H1 (cell line): ENCODE measurements at regions not wholly inside any gene's neighbourhood (a gene's known extent, or its start where the extent isn't known, plus 50 kb on each side); places are given as distances from the start of the nearest gene placed in this dataset.

Experiments used
- CTCF ChIA-PET: fragments of 300-600 bp; sonication (Branson Sonifier 250); formaldehyde crosslinking; loops from one replicate; lab custom pipeline; 2021; ENCODE audit not compliant: partially characterized antibody; lab: Charles Lee
- POLR2A ChIA-PET: fragments of 300-600 bp; sonication (Branson Sonifier 250); formaldehyde crosslinking; loops from one replicate; lab custom pipeline; 2021; ENCODE audit warnings: inconsistent platforms; ENCODE audit not compliant: partially characterized antibody; lab: Charles Lee
- DNase-seq, 2 experiments: peaks; one replicate each; pipeline versions ENCODE4 v3.0.0 to v3.0.0-alpha.2; 2010 to 2022; ENCODE audit warnings: low spot score in 2 of 2, low read depth in 1 of 2, mixed read lengths in 1 of 2
- FAIRE-seq: peaks from 2 replicates; lab custom pipeline; 2011; peaks lifted over from hg19 to GRCh38; lab: Jason Lieb, UNC
- H2AFZ ChIP-seq: 2 replicates; pipeline ENCODE4 v1.8.1; 2012; ENCODE audit warnings: low read length, inconsistent platforms
- H2AK5ac ChIP-seq: 2 replicates; pipeline ENCODE4 v1.6.1; 2013; ENCODE audit warnings: low read depth, low read length
- H2BK120ac ChIP-seq: replicated peaks from 2 replicates; pipeline ENCODE3; 2013; ENCODE audit warnings: low read depth, low read length, inconsistent platforms
- H2BK12ac ChIP-seq: 2 replicates; pipeline ENCODE4 v1.6.1; 2013; ENCODE audit warnings: low read depth, low read length
- H2BK15ac ChIP-seq: 2 replicates; pipeline ENCODE4 v1.6.1; 2013; ENCODE audit warnings: low read length
- H2BK20ac ChIP-seq: 2 replicates; pipeline ENCODE4 v1.6.1; 2013; ENCODE audit warnings: low read length
- H2BK5ac ChIP-seq: 2 replicates; pipeline ENCODE4 v1.6.1; 2013; ENCODE audit warnings: low read depth, low read length
- H3K14ac ChIP-seq: 2 replicates; pipeline ENCODE4 v1.6.1; 2013; ENCODE audit warnings: inconsistent platforms; ENCODE audit not compliant: insufficient read length
- H3K18ac ChIP-seq: 2 replicates; pipeline ENCODE4 v1.6.1; 2013; ENCODE audit warnings: low read length; ENCODE audit errors: extremely low read depth
- H3K23ac ChIP-seq: 2 replicates; pipeline ENCODE4 v1.6.1; 2013; ENCODE audit warnings: inconsistent platforms; ENCODE audit not compliant: insufficient read length
- H3K23me2 ChIP-seq: 2 replicates; pipeline ENCODE4 v1.6.1; 2013; ENCODE audit warnings: low read depth, low read length
- H3K27ac ChIP-seq: 2 replicates; pipeline ENCODE4 v1.6.1; 2011; ENCODE audit warnings: low read depth, low read length, inconsistent platforms
- H3K27me3 ChIP-seq, 4 experiments: replicated peaks in 1 of 4; 1 replicate in 1 of 4; 2 replicates in 3 of 4; pipeline versions ENCODE4 v1.6.1 to v1.8.1; 2011 to 2013; ENCODE audit warnings: low read length in 3 of 4, mild to moderate bottlenecking in 3 of 4, inconsistent platforms in 2 of 4, mixed read lengths in 2 of 4, moderate library complexity in 1 of 4; ENCODE audit not compliant: control insufficient read depth in 3 of 4, insufficient read depth in 3 of 4; ENCODE audit errors: extremely low read depth in 1 of 4
- H3K36me3 ChIP-seq, 4 experiments: 2 replicates each; pipeline versions ENCODE4 v1.6.1 to v1.8.1; 2011 to 2013; ENCODE audit warnings: mild to moderate bottlenecking in 4 of 4, low read length in 3 of 4, moderate library complexity in 2 of 4, control low read depth in 1 of 4, inconsistent platforms in 1 of 4; ENCODE audit not compliant: insufficient read depth in 4 of 4, control insufficient read depth in 2 of 4
- H3K4ac ChIP-seq: replicated peaks from 2 replicates; pipeline ENCODE3; 2013; ENCODE audit warnings: low read length, low read depth, mixed read lengths, inconsistent platforms; ENCODE audit not compliant: insufficient read length
- H3K4me1 ChIP-seq, 4 experiments: replicated peaks in 1 of 4; 1 replicate in 1 of 4; 2 replicates in 3 of 4; pipeline versions ENCODE4 v1.6.1 to v1.8.1; 2011 to 2013; ENCODE audit warnings: low read length in 3 of 4, inconsistent platforms in 2 of 4, mixed read lengths in 1 of 4; ENCODE audit not compliant: insufficient read depth in 4 of 4, control insufficient read depth in 3 of 4
- H3K4me2 ChIP-seq, 2 experiments: 2 replicates each; pipeline versions ENCODE4 v1.6.1 to v1.8.1; 2011 to 2013; ENCODE audit warnings: low read depth in 2 of 2, low read length in 2 of 2, control low read depth in 1 of 2, inconsistent platforms in 1 of 2, mild to moderate bottlenecking in 1 of 2; ENCODE audit not compliant: insufficient read depth in 1 of 2
- H3K4me3 ChIP-seq, 4 experiments: fragments of 200-600, 300-600 bp in 1 of 4; sonication (generic), shearing (Covaris generic), sonication (Bioruptor Twin) in 1 of 4; 2 replicates each; pipeline versions ENCODE4 v1.5.1 to v1.8.1; 2011 to 2016; ENCODE audit warnings: low read length in 4 of 4, low read depth in 3 of 4, control low read depth in 2 of 4, inconsistent platforms in 2 of 4, mild to moderate bottlenecking in 2 of 4, mixed read lengths in 1 of 4, moderate library complexity in 1 of 4; ENCODE audit not compliant: insufficient read depth in 2 of 4; ENCODE audit errors: extremely low read depth in 1 of 4
- H3K56ac ChIP-seq: replicated peaks from 2 replicates; pipeline ENCODE3; 2013; ENCODE audit warnings: low read depth, mild to moderate bottlenecking, mixed read lengths, low read length, inconsistent platforms; ENCODE audit not compliant: insufficient read length
- H3K79me1 ChIP-seq: 2 replicates; pipeline ENCODE4 v1.6.1; 2013; ENCODE audit warnings: low read depth, low read length, control low read depth
- H3K79me2 ChIP-seq, 2 experiments: 2 replicates each; pipeline versions ENCODE4 v1.6.1 to v1.8.1; 2012 to 2013; ENCODE audit warnings: low read length in 2 of 2, mild to moderate bottlenecking in 2 of 2, inconsistent platforms in 1 of 2; ENCODE audit not compliant: insufficient read depth in 2 of 2, control insufficient read depth in 1 of 2
- H3K9ac ChIP-seq, 4 experiments: replicated peaks in 1 of 4; 1 replicate in 1 of 4; 2 replicates in 3 of 4; pipeline versions ENCODE4 v1.6.1 to v1.8.1; 2011 to 2013; ENCODE audit warnings: low read depth in 3 of 4, low read length in 3 of 4, control low read depth in 2 of 4, mild to moderate bottlenecking in 2 of 4, moderate library complexity in 2 of 4, inconsistent platforms in 1 of 4; ENCODE audit errors: extremely low read depth in 1 of 4
- H3K9me3 ChIP-seq, 2 experiments: 2 replicates each; pipeline versions ENCODE4 v1.6.1 to v1.8.1; 2012 to 2013; ENCODE audit warnings: mild to moderate bottlenecking in 2 of 2, moderate library complexity in 2 of 2, control low read depth in 1 of 2, inconsistent platforms in 1 of 2, low read depth in 1 of 2, low read length in 1 of 2, mixed read lengths in 1 of 2; ENCODE audit not compliant: insufficient read depth in 2 of 2
- H4K20me1 ChIP-seq, 2 experiments: replicated peaks in 1 of 2; 2 replicates each; pipeline versions ENCODE3 to v1.8.1; 2011 to 2013; ENCODE audit warnings: inconsistent platforms in 2 of 2, low read length in 2 of 2, mild to moderate bottlenecking in 1 of 2; ENCODE audit not compliant: insufficient read depth in 2 of 2, control insufficient read depth in 1 of 2
- H4K5ac ChIP-seq: 2 replicates; pipeline ENCODE4 v1.6.1; 2013; ENCODE audit warnings: low read length, low read depth, mixed read lengths, inconsistent platforms; ENCODE audit not compliant: insufficient read length
- H4K8ac ChIP-seq: 2 replicates; pipeline ENCODE4 v1.8.0; 2013; ENCODE audit warnings: mild to moderate bottlenecking, moderate library complexity, low read length, inconsistent platforms; ENCODE audit not compliant: insufficient read depth; ENCODE audit errors: extremely low read depth
- H4K91ac ChIP-seq: replicated peaks from 2 replicates; pipeline ENCODE3; 2013; ENCODE audit warnings: low read length, mixed read lengths, inconsistent platforms; ENCODE audit not compliant: insufficient read length
- ASH2L ChIP-seq: fragments of 200-600, 300-600 bp; sonication (generic); IDR thresholded peaks from one replicate; pipeline ENCODE4 v1.7.1; 2017; ENCODE audit warnings: low read length
- CBX5 ChIP-seq: fragments of 300-800, 300-1000 bp; sonication (generic); IDR thresholded peaks from 2 replicates; pipeline ENCODE4 v1.7.1; 2016; ENCODE audit warnings: antibody characterized with exemption, low read length, low read depth
- CBX8 ChIP-seq: fragments of 300-800, 300-1000 bp; sonication (generic); IDR thresholded peaks from 2 replicates; pipeline ENCODE4 v1.7.1; 2016; ENCODE audit warnings: low read depth, low read length, borderline replicate concordance
- CTBP2 ChIP-seq: IDR thresholded peaks from 2 replicates; pipeline ENCODE4 v1.7.0; 2011; ENCODE audit warnings: borderline replicate concordance, mild to moderate bottlenecking, moderate library complexity, mixed read lengths, low read length; ENCODE audit not compliant: insufficient read depth, insufficient read length
- EGR1 ChIP-seq: IDR thresholded peaks from 2 replicates; pipeline ENCODE4 v1.6.1; 2011; ENCODE audit warnings: low read depth, low read length, borderline replicate concordance
- HDAC2 ChIP-seq, 2 experiments: fragments of 300-600 bp in 1 of 2; sonication (generic) in 1 of 2; IDR thresholded peaks; 2 replicates each; pipeline ENCODE4 v1.6.1; 2011 to 2012; ENCODE audit warnings: low read depth in 2 of 2, low read length in 2 of 2, mild to moderate bottlenecking in 2 of 2, moderate library complexity in 2 of 2, borderline replicate concordance in 1 of 2, inconsistent platforms in 1 of 2
- HDAC6 ChIP-seq: IDR thresholded peaks from one replicate; pipeline ENCODE4 v1.7.1; 2012; ENCODE audit warnings: low read depth, mild to moderate bottlenecking, inconsistent platforms, low read length, moderate library complexity
- JUN ChIP-seq: IDR thresholded peaks from 2 replicates; pipeline ENCODE4 v1.6.1; 2011; ENCODE audit warnings: low read depth, mild to moderate bottlenecking, improper control_type of control experiment, low read length
- KDM1A ChIP-seq: fragments of 200-600, 300-600 bp; sonication (generic); IDR thresholded peaks from 2 replicates; pipeline ENCODE4 v1.7.1; 2016; ENCODE audit warnings: mild to moderate bottlenecking, low read length, borderline replicate concordance
- KDM4A ChIP-seq: IDR thresholded peaks from one replicate; pipeline ENCODE4 v1.7.1; 2012; ENCODE audit warnings: low read depth, mild to moderate bottlenecking, moderate library complexity, low read length, inconsistent platforms; ENCODE audit not compliant: severe bottlenecking
- NRF1 ChIP-seq: IDR thresholded peaks from 2 replicates; pipeline ENCODE4 v1.6.1; 2011; ENCODE audit warnings: mild to moderate bottlenecking, low read depth, low read length, improper control_type of control experiment
- RNF2 ChIP-seq: fragments of 200-900, 300-1000 bp; sonication (generic); IDR thresholded peaks from 2 replicates; pipeline ENCODE4 v1.7.1; 2016; ENCODE audit warnings: borderline replicate concordance, low read depth, mild to moderate bottlenecking, antibody characterized with exemption, low read length; ENCODE audit not compliant: poor library complexity, severe bottlenecking; ENCODE audit errors: missing control alignments
- TBP ChIP-seq: IDR thresholded peaks from 2 replicates; pipeline ENCODE4 v1.6.1; 2011; ENCODE audit warnings: low read depth, low read length, improper control_type of control experiment
- TEAD4 ChIP-seq: IDR thresholded peaks from 2 replicates; pipeline ENCODE4 v1.6.1; 2012; ENCODE audit warnings: low read depth, low read length, inconsistent platforms, mixed read lengths
- WGBS, 2 experiments: shearing (Covaris generic) in 1 of 2; methylation state at CpG; one replicate each; pipeline versions ENCODE4 v1.1.6 to v1.1.7; 2013 to 2015; ENCODE audit warnings: low lambda C conversion rate in 2 of 2, mixed read lengths in 2 of 2, inconsistent platforms in 1 of 2, low coverage in 1 of 2, missing lambda C conversion rate in 1 of 2; ENCODE audit not compliant: insufficient replicate concordance in 2 of 2, insufficient coverage in 1 of 2, insufficient read length in 1 of 2; ENCODE audit errors: extremely low coverage in 1 of 2, missing lambda C conversion rate in 1 of 2; 5-methylcytosine and 5-hydroxymethylcytosine counted together
- TF ChIP-seq, protein P1 (sequence below): IDR thresholded peaks from 2 replicates; pipeline ENCODE4 v1.6.1; 2012; ENCODE audit warnings: inconsistent platforms

DNA sequence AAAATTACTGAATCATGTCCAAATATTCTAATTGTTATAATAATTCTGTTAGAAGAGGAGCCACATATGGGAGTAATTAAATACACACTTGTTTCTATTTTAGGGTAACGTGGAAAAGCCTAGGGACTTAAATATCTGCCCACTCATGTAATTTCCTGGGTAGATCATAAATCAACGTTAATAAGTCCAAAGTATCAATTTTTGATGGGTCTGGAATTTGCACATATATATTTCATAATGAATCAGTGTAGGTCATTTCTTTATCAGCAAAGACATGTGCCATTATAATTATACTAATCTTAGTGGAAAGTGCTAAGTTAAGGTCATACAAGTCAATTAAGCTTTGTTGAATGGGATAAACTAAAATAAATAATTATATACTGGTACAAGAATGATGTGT is 346.2 kb downstream of the ZBBX start:
- no peaks in the 10 kb centered on the region for H3K79me2 ChIP-seq
- H2BK12ac ChIP-seq, result no peak overlapping the region
- H3K23me2 ChIP-seq, result no peaks in the 10 kb centered on the region
- no peak overlapping the region for H3K14ac ChIP-seq
- no peak overlapping the region for H3K4me3 ChIP-seq
- ChIA-PET POLR2A (no interaction called here), CTCF (no interaction called here)
- no peak overlapping the region for H4K5ac ChIP-seq
- no peak overlapping the region for H2AFZ ChIP-seq
- no peak overlapping the region for H3K27ac ChIP-seq
- H3K4me2 ChIP-seq, result no peak overlapping the region
- H3K4me1 ChIP-seq, result no peaks in the 10 kb centered on the region
- no peak overlapping the region for H3K56ac ChIP-seq
- DNase-seq (no peak), FAIRE-seq (no peak)
- no peaks in the 10 kb centered on the region for H3K79me1 ChIP-seq
- 90% methylated on average over 2 of the region's 2 CpGs; no CpG with 5 or more reads in 1 of the 2 experiments for WGBS, 2 experiments
- no peak overlapping the region for H4K8ac ChIP-seq
- no peak overlapping the region for H2BK15ac ChIP-seq
- no peak overlapping the region for H3K23ac ChIP-seq
- H3K18ac ChIP-seq, result no peak overlapping the region
- no peaks in the 10 kb centered on the region for H3K36me3 ChIP-seq
- H4K20me1 ChIP-seq, result no peaks in the 10 kb centered on the region
- H3K27me3 ChIP-seq, result no peaks in the 10 kb centered on the region
- no peak overlapping the region for H3K4ac ChIP-seq
- no peak overlapping the region for H2AK5ac ChIP-seq
- H2BK20ac ChIP-seq, result no peak overlapping the region
- no peak overlapping the region for H3K9ac ChIP-seq
- no peak overlapping the region for H2BK120ac ChIP-seq
- H4K91ac ChIP-seq, result no peak overlapping the region
- no peak overlapping the region for H2BK5ac ChIP-seq
- no peaks in the 10 kb centered on the region for H3K9me3 ChIP-seq
- TF ChIP-seq KDM1A (no peak), KDM4A (no peak), ASH2L (no peak), EGR1 (no peak), CTBP2 (no peak), TBP (no peak), CBX8 (no peak), HDAC6 (no peak), TEAD4 (no peak), CBX5 (no peak), NRF1 (no peak), RNF2 (no peak), JUN (no peak), HDAC2 (IDR thresholded peaks at IDR 0.05; ENCODE audit: borderline replicate concordance in 1 of 2, low read depth in 2 of 2, low read length in 2 of 2) (no peak)
- TF ChIP-seq, protein P1, sequence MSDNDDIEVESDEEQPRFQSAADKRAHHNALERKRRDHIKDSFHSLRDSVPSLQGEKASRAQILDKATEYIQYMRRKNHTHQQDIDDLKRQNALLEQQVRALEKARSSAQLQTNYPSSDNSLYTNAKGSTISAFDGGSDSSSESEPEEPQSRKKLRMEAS, result no peak
